DOHH2 (cell line): ENCODE measurements at regions not wholly inside any gene's neighbourhood (a gene's known extent, or its start where the extent isn't known, plus 50 kb on each side); places are given as distances from the start of the nearest gene placed in this dataset.

Experiments used
- CTCF ChIP-seq: fragments of 200-600 bp; sonication (generic); IDR thresholded peaks from one replicate; pipeline ENCODE4 v1.5.1; 2014; ENCODE audit warnings: antibody characterized with exemption, mild to moderate bottlenecking, low read depth, low read length; ENCODE audit not compliant: poor library complexity, severe bottlenecking
- EZH2phosphoT487 ChIP-seq: fragments of 200-600 bp; sonication (generic); IDR thresholded peaks from 2 replicates; pipeline ENCODE4 v1.6.1; 2017; ENCODE audit warnings: borderline replicate concordance, mild to moderate bottlenecking, antibody characterized with exemption, low read length, moderate library complexity, mixed read lengths

DNA sequence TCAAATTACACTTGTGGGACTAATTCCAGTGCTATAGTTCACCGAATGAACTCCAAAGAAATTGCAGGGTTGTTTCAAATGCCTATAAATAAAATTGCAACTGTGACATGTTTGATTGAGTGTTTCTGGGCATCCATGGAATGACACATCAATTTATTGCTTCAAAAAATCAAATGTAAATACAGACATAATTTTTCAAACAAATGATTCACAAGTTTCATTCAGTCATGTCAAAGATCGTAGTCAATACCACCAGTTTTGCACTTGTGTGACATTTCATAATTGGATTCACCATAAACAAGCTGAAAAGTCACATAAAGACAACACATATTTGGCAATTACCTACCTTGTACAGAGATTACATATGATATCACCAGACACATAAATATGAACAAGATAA, 350.8 kb downstream of the CDH2 start:
- TF ChIP-seq CTCF (no peak), EZH2phosphoT487 (no peak)
